ENCODE measurements at regions not wholly inside any gene's neighbourhood (a gene's known extent, or its start where the extent isn't known, plus 50 kb on each side); places are given as distances from the start of the nearest gene placed in this dataset.

DNA sequence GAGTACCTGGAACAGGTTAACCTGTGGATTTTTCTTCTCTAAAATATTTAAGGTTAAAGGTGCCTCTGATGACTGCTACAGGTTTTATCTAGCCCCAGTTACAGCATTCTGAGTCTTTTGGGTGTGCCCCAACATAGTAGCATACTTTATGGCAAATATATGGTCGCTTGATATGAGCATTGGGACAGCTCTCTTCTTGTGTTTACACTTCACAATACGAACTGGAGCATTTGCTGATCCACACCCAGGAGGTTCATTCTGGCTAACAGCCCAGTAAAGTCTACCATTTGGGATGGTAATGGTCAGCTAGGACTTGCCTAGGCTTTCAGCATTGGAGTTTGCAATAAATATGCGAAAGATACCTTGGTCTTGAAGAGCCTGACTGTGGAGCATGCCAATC is 101.3 kb downstream of the DISP1 start:
- no peak for TF ChIP-seq POLR2A (IDR thresholded peaks at IDR 0.05; ENCODE audit: extremely low read depth, insufficient read length)
- TF ChIP-seq, protein P1, sequence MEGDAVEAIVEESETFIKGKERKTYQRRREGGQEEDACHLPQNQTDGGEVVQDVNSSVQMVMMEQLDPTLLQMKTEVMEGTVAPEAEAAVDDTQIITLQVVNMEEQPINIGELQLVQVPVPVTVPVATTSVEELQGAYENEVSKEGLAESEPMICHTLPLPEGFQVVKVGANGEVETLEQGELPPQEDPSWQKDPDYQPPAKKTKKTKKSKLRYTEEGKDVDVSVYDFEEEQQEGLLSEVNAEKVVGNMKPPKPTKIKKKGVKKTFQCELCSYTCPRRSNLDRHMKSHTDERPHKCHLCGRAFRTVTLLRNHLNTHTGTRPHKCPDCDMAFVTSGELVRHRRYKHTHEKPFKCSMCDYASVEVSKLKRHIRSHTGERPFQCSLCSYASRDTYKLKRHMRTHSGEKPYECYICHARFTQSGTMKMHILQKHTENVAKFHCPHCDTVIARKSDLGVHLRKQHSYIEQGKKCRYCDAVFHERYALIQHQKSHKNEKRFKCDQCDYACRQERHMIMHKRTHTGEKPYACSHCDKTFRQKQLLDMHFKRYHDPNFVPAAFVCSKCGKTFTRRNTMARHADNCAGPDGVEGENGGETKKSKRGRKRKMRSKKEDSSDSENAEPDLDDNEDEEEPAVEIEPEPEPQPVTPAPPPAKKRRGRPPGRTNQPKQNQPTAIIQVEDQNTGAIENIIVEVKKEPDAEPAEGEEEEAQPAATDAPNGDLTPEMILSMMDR (IDR thresholded peaks at IDR 0.05; ENCODE audit: low read depth, low read length) = no peak
- TF ChIP-seq, protein P2, sequence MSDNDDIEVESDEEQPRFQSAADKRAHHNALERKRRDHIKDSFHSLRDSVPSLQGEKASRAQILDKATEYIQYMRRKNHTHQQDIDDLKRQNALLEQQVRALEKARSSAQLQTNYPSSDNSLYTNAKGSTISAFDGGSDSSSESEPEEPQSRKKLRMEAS (IDR thresholded peaks at IDR 0.05; ENCODE audit: low read depth, low read length) = no peak
- TF ChIP-seq MYC (IDR thresholded peaks at IDR 0.05; ENCODE audit: low read depth, low read length) = no peak

Measured in NB4 (cell line).